GM21381 (cell line): ENCODE measurements at regions not wholly inside any gene's neighbourhood (a gene's known extent, or its start where the extent isn't known, plus 50 kb on each side); places are given as distances from the start of the nearest gene placed in this dataset.

Source experiments
- ATAC-seq: cut with Tn5 transposase; IDR thresholded peaks from one replicate; pipeline ENCODE4 v1.9.1; 2021; ENCODE audit warnings: mild to moderate bottlenecking, moderate library complexity; ENCODE audit not compliant: unreplicated experiment

GRCh38 chr1:189350983-189351616 lies 1126.6 kb downstream of the BRINP3 start:
- ATAC-seq = no peak

GRCh38 chr1:189351960-189352359 lies 1125.7 kb downstream of the BRINP3 start:
- no peak for ATAC-seq

GRCh38 chr1:189356206-189356605 lies 1121.5 kb downstream of the BRINP3 start:
- ATAC-seq = no peak

DNA sequence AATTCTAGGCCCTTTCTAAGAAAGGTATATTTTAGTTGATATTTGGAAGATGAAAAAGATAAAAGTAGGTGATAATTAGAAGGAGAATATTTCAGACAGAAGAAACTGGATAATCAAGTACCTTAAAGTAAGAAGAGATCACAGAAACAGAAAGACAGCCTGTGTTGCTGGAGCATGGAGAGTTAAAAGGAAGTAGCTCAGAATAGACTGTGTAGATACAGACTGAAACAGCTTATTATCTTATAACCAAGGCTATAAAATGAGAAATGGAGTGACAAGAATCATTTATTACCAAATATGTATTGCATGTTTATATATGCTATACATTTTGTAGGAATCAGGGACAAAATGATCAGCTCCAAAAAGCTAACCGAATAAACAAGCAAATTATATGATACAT lies 1120.3 kb downstream of the BRINP3 start:
- no peak for ATAC-seq

GRCh38 chr1:189369612-189370011 lies 1108.1 kb downstream of the BRINP3 start:
- ATAC-seq = no peak

GRCh38 chr1:189374816-189375215 lies 1102.8 kb downstream of the BRINP3 start:
- ATAC-seq = no peak

GRCh38 chr1:189405419-189405818 lies 1072.2 kb downstream of the BRINP3 start:
- ATAC-seq = no peak

DNA sequence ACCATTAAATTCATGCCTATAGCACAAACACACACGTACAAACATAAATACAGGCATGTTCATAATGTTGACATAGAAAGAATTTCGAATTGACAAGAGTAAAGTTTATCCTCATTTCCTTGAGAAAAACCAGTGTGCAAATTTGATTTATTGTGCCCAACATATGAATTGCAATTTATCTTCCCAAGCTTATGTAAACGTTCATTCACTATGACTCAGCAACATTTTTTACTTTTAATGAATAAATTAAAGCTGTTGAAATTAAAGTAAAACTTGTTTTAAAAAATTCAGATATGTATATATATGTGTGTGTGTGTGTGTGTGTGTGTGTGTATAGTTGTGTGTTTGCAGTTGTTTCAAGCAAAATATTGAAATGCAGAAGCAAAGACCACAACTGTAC lies 1067.9 kb downstream of the BRINP3 start:
- no peak for ATAC-seq

DNA sequence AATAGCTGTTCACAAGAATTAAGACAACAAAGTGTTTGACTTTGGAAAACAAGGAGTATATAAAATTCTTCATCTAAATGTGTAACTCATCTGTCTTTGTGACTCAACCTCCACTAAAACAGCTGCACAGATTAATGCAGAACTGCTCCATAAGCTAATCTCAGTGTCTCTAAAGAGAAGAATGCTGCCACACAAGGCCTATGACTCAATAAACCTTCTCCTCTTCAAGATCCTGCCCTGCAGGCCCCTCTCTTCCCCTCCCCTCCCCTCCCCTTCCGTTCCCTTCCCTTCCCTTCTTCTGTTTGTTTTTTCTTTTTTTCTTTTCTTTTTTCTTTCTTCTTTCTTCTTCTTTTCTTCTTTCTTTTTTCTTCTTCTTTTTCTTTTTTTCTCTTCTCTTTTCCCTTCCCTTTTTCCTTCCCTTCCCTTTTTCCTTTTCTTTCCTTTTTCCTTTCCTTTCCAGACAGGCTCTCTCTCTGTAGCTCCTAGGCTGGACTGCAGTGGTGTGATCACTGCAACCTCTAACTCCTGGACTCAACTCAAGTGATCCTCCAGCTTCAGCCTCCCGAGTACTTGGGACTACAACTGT lies 1052.8 kb downstream of the BRINP3 start:
- ATAC-seq = no peak

DNA sequence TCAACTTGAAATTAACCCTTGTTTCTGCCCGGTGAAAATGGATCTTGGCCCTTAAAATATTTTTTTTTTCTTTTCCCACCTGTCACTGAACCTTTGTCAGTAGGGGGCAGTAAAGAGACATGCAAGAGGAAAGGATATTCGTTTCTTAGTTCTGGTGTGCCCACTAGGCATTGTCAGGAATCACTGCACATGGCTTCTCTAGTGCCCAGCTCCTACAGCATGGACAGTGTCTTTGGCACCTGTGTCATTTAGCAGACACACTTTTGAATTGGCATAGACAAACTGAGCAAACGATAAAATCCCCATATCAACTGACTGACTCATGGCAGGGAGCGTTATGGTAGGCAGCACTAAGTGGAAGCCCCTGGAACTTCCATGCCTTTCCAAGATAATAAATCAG lies 1048.1 kb downstream of the BRINP3 start:
- no peak for ATAC-seq

DNA sequence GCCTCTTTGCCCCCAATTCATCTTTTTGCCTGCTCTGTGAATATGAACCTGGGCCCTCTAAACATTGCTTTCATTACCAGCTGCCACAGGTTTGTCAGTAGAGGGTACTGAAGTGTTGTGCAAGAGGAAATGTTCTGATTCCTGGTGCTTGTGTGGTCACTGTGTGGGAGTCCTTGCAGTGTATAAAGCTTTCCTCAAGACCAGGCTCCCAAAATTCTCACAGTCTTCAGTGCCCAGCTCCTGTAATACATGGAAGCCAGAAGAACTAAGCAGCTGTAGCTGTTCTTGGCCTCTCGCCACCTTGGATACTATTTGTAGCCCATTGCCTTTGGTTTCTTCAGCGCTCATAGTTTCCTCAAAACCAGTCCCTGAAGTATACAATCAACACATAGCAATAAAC lies 1046.2 kb downstream of the BRINP3 start:
- ATAC-seq = no peak

DNA sequence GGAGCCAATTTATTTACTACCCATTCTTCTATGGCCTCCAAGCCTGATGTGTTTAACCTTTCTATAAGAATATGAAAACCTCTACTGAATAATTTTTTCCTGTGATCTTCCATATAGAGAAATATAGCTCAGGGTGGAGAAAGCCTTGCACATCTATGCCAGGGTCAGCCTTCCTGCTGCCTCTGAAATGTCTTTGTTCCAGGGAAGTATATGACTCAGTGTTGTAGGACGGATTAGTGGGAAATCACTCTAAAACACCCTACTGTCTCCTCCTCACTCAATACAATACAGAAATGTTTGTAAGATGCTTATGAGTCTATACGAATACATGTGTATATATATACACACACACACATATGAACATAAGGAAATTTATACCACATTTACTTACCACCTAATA lies 1044.9 kb downstream of the BRINP3 start:
- ATAC-seq = no peak

- no peak for ATAC-seq
Observed at GRCh38 chr1:189434461-189434860, 1043.2 kb downstream of the BRINP3 start.

GRCh38 chr1:189435398-189435797 lies 1042.3 kb downstream of the BRINP3 start:
- ATAC-seq = no peak

DNA sequence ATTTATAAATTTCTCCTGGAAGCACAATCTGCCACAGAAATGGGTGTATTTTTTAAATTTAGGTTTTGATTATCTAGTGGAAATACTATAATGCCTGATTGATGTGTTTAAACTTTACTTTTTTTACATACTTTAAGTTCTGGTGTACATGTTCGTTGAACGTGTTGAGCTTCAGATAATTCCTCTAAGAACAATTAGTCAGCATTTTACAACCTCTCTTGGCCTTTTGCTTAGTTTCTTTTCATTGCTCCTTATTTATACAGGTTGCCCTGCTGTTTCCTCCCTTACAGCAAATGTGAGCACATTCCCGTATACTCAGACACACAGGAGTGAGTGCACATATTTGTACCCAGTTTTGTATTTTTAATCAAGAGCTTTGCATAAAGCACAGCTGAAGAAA lies 1038.9 kb downstream of the BRINP3 start:
- ATAC-seq = no peak

DNA sequence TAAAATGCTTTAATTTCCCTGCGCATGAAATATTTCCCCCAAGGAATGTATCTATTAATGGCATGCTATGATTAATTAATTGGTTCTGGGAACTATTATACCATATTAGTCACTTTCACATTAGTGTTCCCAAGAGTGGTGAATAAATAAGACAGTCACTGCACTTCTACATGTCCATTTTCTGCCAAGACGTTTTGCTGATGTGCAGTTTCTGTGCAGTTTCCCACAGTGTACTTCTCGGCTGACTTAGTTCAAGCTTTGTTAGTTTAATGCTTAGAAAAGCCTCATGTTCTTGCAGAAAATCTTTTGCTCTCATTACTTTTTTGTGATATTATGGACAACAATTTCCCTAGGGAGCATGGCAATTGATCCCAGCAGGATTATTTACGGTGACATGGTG lies 1014.5 kb downstream of the BRINP3 start:
- ATAC-seq = no peak

GRCh38 chr1:189496768-189497167 lies 980.9 kb downstream of the BRINP3 start:
- ATAC-seq = no peak

DNA sequence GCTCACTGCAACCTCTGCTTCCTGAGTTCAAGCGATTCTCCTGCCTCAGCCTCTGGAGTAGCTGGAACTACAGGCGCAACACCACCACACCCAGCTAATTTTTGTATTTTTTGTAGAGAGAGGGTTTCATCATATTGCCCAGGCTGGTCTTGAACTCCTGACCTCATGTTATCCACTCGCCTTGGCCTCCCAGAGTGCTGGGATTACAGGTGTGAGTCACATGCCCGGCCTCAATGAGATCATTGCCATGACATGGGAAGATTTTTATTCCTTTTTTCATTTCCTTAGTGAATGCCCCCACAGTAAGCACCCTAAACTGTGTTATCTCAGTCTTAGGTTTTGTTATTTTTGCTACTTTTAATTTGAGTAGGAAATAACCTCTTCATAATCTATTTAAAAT lies 977.9 kb downstream of the BRINP3 start:
- no peak for ATAC-seq

- ATAC-seq = no peak
Observed at GRCh38 chr1:189500778-189501177, 976.9 kb downstream of the BRINP3 start.

- ATAC-seq = no peak
Observed at GRCh38 chr1:189510827-189511226, 966.8 kb downstream of the BRINP3 start.

GRCh38 chr1:189513091-189513490 lies 964.6 kb downstream of the BRINP3 start:
- no peak for ATAC-seq

- no peak for ATAC-seq
Observed at GRCh38 chr1:189522441-189522840, 955.2 kb downstream of the BRINP3 start.

- ATAC-seq = no peak
Observed at GRCh38 chr1:189524501-189524900, 953.2 kb downstream of the BRINP3 start.
